VCaP (cell line): ENCODE measurements at regions not wholly inside any gene's neighbourhood (a gene's known extent, or its start where the extent isn't known, plus 50 kb on each side); places are given as distances from the start of the nearest gene placed in this dataset.

Experiments
- H3K27ac ChIP-seq: fragments of 450-650 bp; 2 replicates; pipeline ENCODE4 v1.5.1; 2017
- CTCF ChIP-seq: fragments of 450-650 bp; conservative IDR thresholded peaks from 2 replicates; pipeline ENCODE4 v1.5.1; 2017; ENCODE audit warnings: mild to moderate bottlenecking, moderate library complexity

GRCh38 chr15:62584301-62585235, 419.5 kb upstream of the C2CD4B start:
- TF ChIP-seq CTCF: no peak
- H3K27ac ChIP-seq: no peak overlapping the region

- TF ChIP-seq CTCF: no peak
- no peak overlapping the region for H3K27ac ChIP-seq
Observed at GRCh38 chr15:62588938-62589670, 424.0 kb upstream of the C2CD4B start.

GRCh38 chr15:62591842-62592838, 427.1 kb upstream of the C2CD4B start:
- TF ChIP-seq CTCF: no peak
- no peak overlapping the region for H3K27ac ChIP-seq

- no peak for TF ChIP-seq CTCF
- H3K27ac ChIP-seq: no peak overlapping the region
Observed at GRCh38 chr15:62592920-62593319, 427.8 kb upstream of the C2CD4B start.

- no peak for TF ChIP-seq CTCF
- H3K27ac ChIP-seq: no peak overlapping the region
Observed at GRCh38 chr15:62593681-62594399, 428.8 kb upstream of the C2CD4B start.

- no peak for TF ChIP-seq CTCF
- no peak overlapping the region for H3K27ac ChIP-seq
Observed at GRCh38 chr15:62598217-62598616, 433.1 kb upstream of the C2CD4B start.
